RCC 7860 (cell line): ENCODE measurements at regions not wholly inside any gene's neighbourhood (a gene's known extent, or its start where the extent isn't known, plus 50 kb on each side); places are given as distances from the start of the nearest gene placed in this dataset.
A peak's percentile ranks its signal among the peaks of the same experiment; 100 is the strongest.

Experiments
- DNase-seq: peaks from one replicate; pipeline ENCODE4 v3.0.0-alpha.2; 2015; ENCODE audit warnings: low spot score
- FAIRE-seq: peaks from 2 replicates; lab custom pipeline; 2012; peaks lifted over from hg19 to GRCh38; lab: Jason Lieb, UNC

DNA sequence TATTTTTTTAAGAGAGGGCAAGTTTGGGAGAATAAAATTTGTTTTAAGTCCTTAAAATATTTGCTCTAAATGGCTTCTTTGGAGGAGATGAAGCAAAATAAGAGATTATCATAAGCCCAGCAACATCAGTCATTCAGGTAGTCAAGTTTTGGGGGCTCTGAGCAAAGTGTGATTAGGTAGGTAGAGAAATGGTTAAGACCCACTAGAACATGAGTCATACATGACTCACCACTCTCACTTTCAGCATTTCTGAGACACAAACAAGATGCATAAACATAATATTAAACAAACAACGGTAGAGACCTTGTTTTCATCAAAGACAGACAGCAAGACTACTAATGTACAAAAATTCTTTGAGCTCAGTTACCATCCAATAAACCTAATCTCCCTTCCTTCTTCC, 272.2 kb downstream of the LMO4 start:
- FAIRE-seq, result no peak

DNA sequence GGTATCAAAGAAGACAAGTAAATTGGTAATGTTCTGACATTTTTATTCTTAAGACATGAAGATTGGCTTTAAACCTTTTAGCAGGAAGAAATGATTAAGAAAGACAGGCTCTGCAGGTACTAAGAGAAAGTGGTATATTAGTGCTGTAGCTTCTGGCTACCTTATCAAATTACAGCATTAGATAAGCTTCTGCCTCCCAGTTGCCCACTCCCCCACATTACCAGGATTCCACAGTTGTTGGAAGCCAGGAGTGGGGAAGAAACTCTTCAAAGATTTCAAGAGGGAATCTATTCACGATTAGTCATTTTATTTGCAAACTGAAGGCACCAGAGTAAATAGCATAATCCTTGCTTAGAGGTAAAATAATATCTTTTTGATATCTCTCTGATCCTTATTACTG, 274.9 kb downstream of the LMO4 start:
- DNase-seq (no peak), FAIRE-seq (no peak)

More for the DNA sequence above, 272.2 kb downstream of the LMO4 start:
- DNase-seq, result no peak

DNA sequence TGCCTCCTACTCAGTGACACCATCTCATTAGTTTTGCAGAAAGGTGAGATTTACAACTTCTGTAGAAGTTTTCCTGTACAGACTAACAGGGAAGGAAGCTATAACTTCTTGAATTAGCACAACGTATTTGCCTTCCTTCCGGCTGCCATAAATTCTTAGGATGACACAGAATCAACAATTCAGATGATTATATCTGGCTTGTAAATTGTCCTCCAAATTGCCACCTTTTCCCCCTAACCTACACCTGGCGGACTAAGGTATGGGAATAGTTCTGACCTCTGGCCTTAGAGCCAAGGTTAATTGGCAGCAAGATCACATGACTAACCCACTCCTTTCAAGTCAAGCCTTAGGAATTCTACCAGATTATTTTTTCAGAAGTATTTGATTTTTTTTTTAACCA, 284.3 kb downstream of the LMO4 start:
- no peak for FAIRE-seq
- no peak for DNase-seq

DNA sequence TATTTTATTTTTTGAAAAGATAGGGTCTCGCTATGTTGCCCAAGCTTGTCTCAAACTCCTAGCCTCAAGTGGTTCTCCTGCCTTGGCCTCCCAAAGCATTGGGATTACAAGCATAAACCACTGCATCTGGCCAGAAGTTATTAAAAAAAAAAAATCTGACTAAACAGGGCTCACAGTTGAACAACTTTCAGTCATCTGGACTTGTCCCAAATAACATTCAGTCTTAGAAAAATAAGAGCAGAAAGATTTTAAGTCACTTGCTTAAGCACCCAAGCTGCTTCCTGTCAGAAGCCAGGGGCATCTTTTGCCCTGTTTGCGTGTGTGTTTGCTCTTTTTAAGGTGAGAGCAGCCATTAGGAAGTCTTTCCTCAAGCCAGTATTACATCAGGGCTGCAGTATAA, 286.8 kb downstream of the LMO4 start:
- no peak for FAIRE-seq
- no peak for DNase-seq

DNA sequence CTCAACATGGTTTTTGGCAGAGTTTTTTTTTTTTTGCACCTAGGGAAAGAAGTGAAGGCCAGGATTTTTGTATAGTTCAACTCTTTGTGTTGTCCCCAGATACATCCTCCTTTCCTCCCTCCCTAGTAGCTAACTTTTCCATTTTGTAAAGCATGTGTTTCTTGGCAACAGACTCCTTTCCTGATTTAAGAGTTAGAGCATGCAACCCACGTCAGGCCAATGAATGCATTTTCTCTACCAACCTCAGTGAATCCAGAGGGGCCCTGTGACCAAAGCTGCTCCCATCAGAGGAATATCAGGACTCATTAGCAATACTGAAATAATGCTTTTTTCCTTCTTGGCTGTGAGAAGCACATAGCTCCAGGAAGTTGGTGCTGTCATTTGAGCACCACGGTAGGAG, 287.2 kb downstream of the LMO4 start:
- FAIRE-seq, result no peak
- no peak for DNase-seq

DNA sequence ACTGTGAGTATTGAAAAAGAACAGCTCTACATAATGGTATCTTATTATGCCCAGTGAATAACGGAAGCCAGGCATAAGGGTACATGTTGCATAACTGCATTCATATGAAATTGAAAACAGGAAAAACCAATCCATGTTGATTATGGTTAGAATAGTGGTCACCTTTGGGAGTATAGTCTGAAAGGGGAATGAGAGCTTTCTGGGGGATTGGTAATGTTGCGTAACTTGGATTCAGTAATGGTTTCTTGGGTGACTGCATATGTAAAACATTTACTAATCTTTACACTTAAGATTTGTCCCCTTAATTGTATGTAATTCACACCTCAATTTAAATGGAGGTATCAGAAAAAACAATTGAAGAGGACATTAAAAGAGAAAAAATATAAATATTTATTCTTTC, 292.1 kb downstream of the LMO4 start:
- DNase-seq (no peak), FAIRE-seq (no peak)

DNA sequence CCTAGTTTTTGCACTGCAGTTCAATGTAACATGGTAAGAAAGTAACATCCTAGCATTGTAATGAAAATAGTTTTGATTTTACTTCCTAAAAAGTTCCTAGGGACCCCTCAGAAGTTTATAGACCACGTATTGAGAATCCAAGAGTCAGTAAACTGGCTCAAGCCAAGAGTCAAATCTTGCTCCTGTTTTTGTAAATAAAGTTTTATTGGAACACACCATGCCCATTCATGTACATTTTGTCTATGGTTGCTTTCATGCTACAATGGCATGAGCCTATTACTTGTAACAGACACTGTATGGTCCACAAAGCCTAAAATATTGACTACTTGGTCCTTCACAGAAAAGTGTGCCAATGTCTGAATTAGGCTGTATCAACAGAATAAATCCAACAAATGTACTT, 301.0 kb downstream of the LMO4 start:
- no peak for FAIRE-seq
- DNase-seq, result no peak

DNA sequence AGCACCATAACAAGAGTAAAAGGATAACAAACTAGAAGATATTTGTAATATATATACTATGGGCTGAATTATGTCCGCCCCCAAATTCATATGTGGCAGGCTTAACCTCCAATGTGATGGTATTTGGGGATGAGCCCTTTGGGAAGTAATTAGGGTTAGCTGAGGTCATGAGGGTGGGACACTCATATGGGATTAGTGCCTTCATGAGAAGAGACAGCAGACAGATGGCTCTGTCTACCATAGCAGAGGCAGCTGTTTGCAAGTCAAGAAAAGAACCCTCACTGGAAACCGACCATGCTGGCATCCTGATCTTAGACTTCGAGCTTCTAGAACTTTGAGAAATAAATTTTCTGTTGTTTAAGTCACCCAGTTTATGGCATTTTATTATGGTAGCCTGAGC, 303.6 kb downstream of the LMO4 start:
- no peak for DNase-seq
- FAIRE-seq, result no peak

DNA sequence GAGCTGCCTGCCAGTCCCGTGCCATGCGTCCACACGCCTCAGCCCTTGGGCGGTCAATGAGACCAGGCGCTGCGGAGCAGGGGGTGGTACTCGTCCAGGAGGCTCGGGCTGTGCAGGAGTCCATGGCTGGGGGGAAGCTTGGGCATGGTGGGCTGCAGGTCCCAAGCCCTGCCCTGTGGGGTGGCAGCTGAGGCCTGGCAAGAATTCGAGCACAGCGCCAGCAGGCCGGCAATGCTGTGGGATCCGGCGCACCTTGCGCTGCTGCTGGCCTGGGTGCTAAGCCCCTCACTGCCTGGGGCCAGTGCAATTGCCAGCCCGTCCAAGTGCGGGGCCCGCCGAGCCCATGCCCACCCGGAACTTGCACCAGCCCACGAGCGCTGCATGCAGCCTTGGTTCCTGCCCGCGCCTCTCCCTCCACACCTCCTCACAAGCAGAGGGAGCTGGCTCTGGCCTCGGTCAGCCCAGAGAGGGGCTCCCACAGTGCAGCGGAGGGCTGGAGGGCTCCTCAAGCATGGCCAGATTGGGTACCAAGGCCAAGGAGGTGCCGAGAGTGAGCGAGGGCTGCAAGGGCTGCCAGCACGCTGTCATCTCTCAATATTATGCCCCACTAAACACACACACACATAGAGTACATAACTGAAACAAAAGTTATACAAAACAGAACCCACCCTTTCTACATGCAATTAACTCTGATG, 307.7 kb downstream of the LMO4 start:
- DNase-seq (no peak), FAIRE-seq (no peak)

DNA sequence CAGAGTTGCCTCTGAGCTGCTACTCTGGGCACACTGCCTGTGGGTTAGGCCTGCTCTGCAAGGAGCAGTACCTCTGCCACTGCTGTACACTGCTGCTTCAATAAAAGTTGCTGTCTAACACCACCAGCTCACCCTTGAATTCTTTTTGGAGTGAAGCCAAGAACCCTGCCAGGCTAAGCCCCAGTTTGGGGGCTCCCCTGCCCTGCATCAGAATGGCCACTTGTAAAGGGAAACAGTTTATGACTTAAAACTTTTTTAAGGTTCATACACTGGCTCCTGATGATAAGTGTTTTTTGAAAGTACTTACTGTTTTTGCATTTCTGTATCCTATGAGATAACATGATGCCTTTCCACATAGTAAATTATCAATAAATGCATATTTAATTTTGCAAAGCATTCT, 310.0 kb downstream of the LMO4 start:
- no peak for FAIRE-seq

DNA sequence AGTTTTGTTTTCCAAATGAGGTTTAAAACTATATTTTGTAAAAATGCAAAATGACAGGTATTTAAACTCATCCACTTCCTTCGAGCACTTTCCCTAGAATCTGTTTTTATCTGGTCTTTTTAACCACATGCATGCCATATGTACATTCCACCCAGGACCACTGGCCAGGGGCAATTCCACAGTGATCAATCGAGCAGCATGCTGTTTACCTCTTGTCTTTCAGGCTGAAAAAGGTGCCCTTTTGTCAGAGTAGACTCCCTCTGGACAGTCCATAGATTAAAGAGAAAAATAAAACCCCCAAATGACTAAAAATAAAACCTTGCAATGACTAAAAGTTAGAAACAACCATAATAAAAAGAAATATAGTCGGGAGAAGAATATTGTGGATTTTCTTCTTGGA, 313.3 kb downstream of the LMO4 start:
- FAIRE-seq (no peak), DNase-seq (no peak)

More for the DNA sequence above, 310.0 kb downstream of the LMO4 start:
- no peak for DNase-seq

DNA sequence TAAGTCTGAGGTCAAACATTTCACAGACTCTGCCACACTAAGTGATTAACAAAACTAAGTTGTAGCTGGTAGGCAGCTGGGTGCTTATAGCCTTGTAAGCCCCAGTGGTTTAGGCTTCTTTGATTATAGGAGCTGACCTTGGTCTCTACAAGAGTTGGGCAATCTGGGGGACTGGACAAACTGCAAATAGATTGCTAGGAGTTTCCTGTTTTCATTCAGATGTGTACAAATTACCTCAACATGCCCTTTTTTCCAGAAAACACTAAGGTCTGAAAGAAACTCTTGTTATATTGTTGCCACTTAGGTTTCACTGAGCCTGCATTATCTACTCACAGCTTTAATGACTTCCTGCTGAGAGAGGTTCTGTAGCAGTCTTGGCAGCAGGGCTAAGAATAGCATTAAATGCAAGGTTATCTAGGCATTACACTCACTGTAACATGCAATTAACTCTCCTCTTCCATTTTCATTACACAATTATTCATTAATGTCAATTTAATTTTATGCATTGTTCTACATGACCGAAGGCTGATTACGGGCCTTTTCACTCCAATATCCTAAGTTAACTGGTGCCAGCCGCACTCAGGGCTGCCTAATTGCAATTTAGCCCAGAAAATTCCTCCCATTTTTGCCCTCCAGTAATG, 314.0 kb downstream of the LMO4 start:
- FAIRE-seq (no peak), DNase-seq (no peak)

DNA sequence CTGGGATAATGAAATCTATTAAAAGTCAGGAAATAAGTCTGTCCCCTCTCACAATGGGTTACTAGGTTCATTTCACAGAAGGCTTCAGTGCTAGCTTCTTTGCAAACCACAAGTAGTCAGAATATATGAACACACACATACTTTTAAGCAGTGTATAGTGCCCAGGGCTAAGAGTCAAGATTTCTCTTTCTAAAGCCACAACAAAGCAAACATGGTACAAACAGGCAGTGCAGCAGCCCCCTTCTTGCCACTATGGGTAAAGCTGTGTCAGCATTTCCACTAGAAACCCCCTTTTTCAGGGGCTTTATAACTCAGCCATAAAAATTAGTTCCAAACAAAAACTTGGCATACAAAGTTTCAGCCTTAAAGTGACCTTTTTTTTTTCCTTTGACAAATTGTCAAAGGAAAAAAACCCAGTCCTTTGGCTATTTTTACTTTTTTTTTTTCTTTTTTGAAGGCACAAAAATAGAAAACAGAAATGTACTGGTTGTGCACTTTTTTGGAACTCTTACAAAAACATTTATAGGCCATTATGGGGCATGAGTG, 315.4 kb downstream of the LMO4 start:
- peak; percentile 50 for DNase-seq
- no peak for FAIRE-seq

DNA sequence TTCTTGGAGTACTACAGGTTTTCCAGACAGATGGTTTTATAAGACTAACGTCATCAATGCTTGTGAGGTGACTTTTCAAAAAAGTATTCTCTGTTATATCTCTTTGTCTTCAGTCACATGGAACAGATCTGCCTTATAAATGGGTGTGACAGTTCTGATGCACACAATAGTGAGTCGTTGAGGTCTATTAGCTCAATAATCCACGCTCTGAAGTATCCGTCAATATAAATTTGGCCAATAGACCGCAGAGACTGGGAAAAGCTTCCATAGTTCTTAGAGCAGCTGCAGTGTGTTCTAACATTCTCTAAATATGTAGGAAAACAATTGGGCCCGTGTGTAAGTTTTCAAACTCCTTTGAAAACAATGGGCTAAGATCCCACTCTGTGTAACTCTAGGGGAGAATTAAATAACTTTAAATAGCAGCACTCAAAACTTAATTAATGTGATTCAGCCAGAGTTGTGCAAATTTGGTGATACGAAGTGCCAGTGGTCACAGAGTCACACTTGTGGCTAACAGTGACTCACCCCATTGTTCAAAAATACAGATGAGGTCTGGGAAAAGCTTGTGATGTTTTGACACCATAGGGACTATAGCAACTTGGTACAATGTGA, 316.0 kb downstream of the LMO4 start:
- DNase-seq, result peak; percentile 94
- peak; percentile 95 for FAIRE-seq

DNA sequence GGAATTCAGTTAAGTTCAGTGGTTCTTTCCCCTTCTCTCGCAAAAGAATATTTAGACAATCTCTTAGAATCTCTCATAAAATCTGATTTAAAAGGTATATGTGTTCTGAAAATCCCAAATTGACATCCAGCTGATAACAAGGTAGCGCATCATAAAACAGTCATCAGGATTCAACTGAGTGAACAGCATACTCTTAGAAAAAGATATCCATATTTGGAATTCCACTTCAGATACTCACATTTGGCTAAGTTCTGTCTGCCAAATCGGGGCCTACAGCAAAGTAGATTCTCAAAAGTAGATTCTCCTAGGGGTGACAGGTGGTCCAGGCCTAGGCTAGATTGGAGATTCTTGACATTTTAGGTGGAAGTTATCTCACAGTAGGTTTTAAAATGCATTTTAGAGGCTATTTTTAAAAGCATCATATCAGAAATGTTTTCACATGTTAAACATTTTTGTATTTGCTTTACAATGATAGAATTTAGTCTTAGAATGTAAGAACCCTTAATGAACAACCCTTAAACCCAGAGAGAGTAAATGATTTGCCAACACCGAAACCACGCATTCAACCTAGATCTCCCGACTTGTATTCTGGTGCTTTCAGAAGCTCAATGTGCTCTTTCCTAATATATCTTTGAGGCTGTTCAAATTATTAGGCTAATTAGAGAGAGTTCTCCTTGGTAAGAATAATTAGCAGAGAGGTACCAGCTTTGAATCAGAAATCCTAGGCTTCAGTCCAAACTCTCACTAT, 318.9 kb downstream of the LMO4 start:
- FAIRE-seq, result peak; percentile 84
- peak; percentile 55 for DNase-seq

DNA sequence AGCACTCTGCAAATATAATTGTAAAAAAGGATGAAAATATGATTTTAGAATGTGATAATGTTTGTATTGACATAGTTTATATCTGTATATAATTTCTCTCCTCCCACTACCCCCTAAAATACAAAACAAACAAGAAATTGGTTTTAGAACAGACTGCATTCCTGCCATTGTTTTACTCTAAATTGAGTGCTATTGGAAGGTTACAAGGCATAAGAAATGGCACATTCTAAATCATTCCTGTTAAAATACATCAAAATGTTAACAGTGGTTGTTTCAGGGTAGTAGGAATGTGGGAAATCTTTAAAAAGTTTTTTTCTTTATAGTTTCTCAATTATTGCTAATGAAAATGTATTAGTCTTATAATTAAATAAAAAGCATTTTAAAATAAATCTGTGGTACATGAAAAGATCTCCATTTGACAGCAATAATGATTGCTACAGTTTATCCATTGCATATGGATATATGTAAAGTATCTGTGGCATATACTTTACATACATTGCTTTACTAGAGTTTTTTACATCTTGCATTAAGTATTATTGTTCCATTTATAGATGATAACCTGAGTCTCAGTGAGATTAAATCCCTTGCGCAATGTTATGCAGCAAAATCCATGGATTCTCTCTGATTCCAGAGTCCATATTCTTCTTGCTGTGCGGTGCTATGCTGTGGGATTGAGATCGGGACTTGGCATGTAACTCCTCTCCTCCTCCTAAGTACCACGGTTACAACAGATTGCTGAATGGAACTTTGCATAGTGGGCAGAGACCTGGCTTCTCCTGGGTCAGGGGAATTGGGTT, 319.8 kb downstream of the LMO4 start:
- FAIRE-seq, result no peak

DNA sequence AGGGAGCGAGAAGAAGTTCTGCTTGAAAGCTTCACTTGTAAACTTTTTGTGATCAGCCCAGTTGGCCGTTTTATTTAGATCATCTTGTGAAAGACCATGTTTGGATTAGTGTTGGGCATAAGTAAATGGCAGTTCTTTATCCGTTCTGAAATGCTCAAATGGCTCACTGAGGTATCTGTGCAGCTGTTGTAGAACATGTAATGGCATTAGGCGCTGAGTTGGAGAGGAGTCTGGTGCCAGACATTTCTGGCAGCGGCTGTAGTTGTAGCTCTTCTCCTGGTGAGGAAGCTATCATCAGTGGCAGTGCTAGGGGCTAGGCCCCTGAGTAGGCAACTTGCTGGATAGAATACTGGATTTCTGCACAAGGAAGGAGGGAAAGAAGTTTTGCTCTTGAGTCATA, 321.6 kb downstream of the LMO4 start:
- no peak for FAIRE-seq

More for the DNA sequence above, 319.8 kb downstream of the LMO4 start:
- DNase-seq, result no peak

DNA sequence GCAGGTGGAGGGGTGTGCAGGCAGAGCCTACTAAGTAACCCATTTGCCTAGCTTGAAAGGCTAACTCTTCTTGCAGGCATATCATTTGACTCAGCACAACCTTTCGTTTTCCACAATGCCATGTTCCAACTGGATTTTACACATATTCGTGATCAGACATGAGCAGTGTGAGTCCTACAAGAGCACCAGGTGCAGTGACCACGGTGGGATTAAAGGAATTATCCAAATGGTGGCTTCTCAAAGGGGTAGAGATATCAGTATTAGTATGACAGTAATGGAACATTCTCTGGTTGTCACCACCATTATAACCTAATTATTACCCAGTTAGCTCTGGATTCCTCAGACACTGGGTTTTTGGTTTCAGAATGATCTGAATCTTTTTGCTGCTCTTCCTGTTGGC, 323.5 kb downstream of the LMO4 start:
- FAIRE-seq (no peak), DNase-seq (no peak)

More for the DNA sequence above, 321.6 kb downstream of the LMO4 start:
- DNase-seq, result no peak

DNA sequence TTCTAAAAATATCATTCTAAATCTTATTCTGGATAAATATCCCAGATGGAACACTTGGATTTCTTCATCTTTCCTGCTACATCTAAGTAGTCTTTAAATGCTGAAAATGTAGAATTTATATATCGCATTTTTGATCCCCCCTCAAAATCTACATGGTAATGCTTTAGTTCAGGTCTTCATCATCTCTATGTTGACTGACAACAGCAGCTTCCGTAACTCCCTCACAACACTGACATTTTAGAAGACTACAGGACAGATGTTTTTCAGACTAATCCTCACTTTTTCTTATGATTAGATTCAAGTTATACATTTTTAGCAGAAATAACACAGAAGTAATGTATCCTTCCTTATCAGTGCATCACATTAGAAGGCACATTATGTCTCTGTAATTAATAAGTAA, 336.5 kb downstream of the LMO4 start:
- FAIRE-seq (no peak), DNase-seq (no peak)

DNA sequence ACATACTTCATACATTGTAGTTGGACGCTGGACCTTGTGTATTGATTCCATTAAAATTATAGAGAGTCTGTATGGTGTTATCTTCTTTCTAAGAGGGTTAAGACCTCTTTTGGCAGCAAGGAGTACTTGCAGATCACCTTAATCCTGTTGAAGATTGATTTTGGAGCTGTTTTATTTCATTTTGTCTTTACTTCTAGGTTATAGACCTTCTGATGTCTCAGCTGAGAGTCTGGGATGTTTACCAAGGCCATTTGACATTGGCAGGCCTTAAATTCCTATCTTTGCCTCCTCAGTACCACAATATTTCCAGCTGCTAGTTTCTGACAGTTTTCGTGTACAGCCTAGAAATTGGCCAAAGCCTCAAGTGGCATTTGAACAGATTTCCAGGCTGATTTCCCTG, 338.0 kb downstream of the LMO4 start:
- FAIRE-seq, result no peak
- no peak for DNase-seq

DNA sequence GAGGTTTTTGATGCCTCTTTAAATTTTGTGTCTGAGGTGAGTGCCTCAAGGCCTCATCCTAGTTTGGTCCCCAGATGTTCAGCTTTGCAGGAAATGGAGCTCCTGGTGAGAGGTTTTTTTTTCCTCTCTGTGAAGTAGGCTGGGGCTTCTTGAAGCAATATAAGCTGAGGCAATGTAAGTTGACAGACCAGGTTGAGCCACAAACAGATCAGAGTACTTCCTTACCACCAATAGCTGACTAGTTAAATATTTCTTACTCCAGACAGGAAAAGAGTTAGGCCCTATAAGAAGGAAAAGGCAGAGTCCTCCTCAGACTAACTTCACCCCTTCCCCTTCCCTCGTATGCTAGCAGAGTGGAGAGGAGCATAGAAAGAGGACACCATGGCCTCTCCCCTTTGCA, 341.0 kb downstream of the LMO4 start:
- no peak for FAIRE-seq
- DNase-seq, result no peak
